OCI-LY1 (cell line): ENCODE measurements at regions not wholly inside any gene's neighbourhood (a gene's known extent, or its start where the extent isn't known, plus 50 kb on each side); places are given as distances from the start of the nearest gene placed in this dataset.

Experiments used
- EZH2 ChIP-seq: fragments of 200-600 bp; sonication (generic), shearing (Covaris generic); IDR thresholded peaks from 2 replicates; pipeline ENCODE4 v1.8.0; 2017; ENCODE audit warnings: borderline replicate concordance, mixed run types, mild to moderate bottlenecking, antibody characterized with exemption, low read length, moderate library complexity, mixed read lengths
- TF ChIP-seq, protein P1 (sequence below): fragments of 200-600 bp; sonication (generic), shearing (Covaris generic); IDR thresholded peaks from 2 replicates; pipeline ENCODE4 v1.5.1; 2017; ENCODE audit warnings: mild to moderate bottlenecking, antibody characterized with exemption, low read length, moderate library complexity, mixed read lengths

DNA sequence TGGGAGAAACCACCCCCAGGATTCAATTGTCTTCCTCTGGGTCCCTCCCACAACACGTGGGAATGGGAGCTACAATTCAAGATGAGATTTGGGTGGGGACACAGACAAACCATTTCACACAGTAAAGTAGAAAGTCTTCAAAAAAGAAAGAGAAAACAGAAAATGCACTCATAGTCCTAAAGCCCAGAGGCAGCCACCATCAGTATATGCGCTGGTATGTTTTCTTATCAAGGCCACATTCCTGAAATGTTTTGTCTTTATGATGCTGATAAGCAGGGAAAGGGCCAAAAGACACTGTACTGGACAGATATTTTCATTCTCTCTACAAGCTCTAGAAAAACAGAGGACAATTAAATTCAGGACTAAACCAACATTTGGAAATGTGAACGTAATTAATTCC is 375.8 kb upstream of the TSHZ3 start:
- TF ChIP-seq, protein P1, sequence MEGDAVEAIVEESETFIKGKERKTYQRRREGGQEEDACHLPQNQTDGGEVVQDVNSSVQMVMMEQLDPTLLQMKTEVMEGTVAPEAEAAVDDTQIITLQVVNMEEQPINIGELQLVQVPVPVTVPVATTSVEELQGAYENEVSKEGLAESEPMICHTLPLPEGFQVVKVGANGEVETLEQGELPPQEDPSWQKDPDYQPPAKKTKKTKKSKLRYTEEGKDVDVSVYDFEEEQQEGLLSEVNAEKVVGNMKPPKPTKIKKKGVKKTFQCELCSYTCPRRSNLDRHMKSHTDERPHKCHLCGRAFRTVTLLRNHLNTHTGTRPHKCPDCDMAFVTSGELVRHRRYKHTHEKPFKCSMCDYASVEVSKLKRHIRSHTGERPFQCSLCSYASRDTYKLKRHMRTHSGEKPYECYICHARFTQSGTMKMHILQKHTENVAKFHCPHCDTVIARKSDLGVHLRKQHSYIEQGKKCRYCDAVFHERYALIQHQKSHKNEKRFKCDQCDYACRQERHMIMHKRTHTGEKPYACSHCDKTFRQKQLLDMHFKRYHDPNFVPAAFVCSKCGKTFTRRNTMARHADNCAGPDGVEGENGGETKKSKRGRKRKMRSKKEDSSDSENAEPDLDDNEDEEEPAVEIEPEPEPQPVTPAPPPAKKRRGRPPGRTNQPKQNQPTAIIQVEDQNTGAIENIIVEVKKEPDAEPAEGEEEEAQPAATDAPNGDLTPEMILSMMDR: no peak
- TF ChIP-seq EZH2: no peak
